ENCODE measurements at regions not wholly inside any gene's neighbourhood (a gene's known extent, or its start where the extent isn't known, plus 50 kb on each side); places are given as distances from the start of the nearest gene placed in this dataset.

- no peak for TF ChIP-seq POLR2A (IDR thresholded peaks at IDR 0.05)
- TF ChIP-seq CTCF (IDR thresholded peaks at IDR 0.05): no peak
Measured at GRCh38 chr13:57346786-57347185, 179.8 kb downstream of the PRR20E start.

Measured in upper lobe of left lung (tissue), 4 donors.